A549 (cell line): ENCODE measurements at regions not wholly inside any gene's neighbourhood (a gene's known extent, or its start where the extent isn't known, plus 50 kb on each side); places are given as distances from the start of the nearest gene placed in this dataset.

ENCODE experiments used
- ATAC-seq, 2 experiments: fragments of 200-7000 bp in 1 of 2; fragments of >200 bp in 1 of 2; cut with Nextera tagmentation in 1 of 2; cut with Tn5 transposase in 1 of 2; 3 replicates each; pipeline versions ENCODE4 v1.8.0 to v1.9.1; 2018 to 2020; ENCODE audit warnings: mild to moderate bottlenecking in 1 of 2, moderate library complexity in 1 of 2
- CTCF ChIA-PET: fragments of 300-600 bp; sonication (Branson Sonifier 250); formaldehyde crosslinking; extraction: SDS; loops from one replicate; lab custom pipeline; 2021; ENCODE audit warnings: antibody characterized with exemption, inconsistent platforms; lab: Yijun Ruan, JAX
- POLR2A ChIA-PET: fragments of 350-600 bp; formaldehyde crosslinking; extraction: SDS; loops from one replicate; lab custom pipeline; 2021; ENCODE audit warnings: antibody characterized with exemption, inconsistent platforms; lab: Yijun Ruan, JAX
- DNase-seq, 2 experiments: peaks; one replicate each; pipeline versions ENCODE4 v3.0.0 to v3.0.0-alpha.2; 2011 to 2016; ENCODE audit warnings: low read depth in 1 of 2, low spot score in 1 of 2
- FAIRE-seq: peaks from 2 replicates; lab custom pipeline; 2011; peaks lifted over from hg19 to GRCh38; lab: Jason Lieb, UNC
- H3K27ac ChIP-seq, 2 experiments: fragments of >200 bp; sonication (Bioruptor Twin); formaldehyde crosslinking; 3 replicates each; pipeline ENCODE4 v1.5.1; 2016 to 2017
- H3K4me1 ChIP-seq: fragments of >200 bp; sonication (Bioruptor Twin); formaldehyde crosslinking; 3 replicates; pipeline ENCODE4 v1.6.1; 2016
- H3K4me2 ChIP-seq: fragments of >200 bp; sonication (Bioruptor Twin); formaldehyde crosslinking; 3 replicates; pipeline ENCODE4 v1.6.1; 2016
- H3K4me3 ChIP-seq: fragments of >200 bp; sonication (Bioruptor Twin); formaldehyde crosslinking; 3 replicates; pipeline ENCODE4 v1.5.1; 2016
- H3K9me3 ChIP-seq: fragments of >200 bp; sonication (Bioruptor Twin); formaldehyde crosslinking; 3 replicates; pipeline ENCODE4 v1.6.1; 2016
- BHLHE40 ChIP-seq: IDR thresholded peaks from 2 replicates; pipeline ENCODE4 v1.6.1; 2012; ENCODE audit warnings: low read depth, low read length, inconsistent platforms
- CBX8 ChIP-seq: fragments of 200-600 bp; sonication (generic); IDR thresholded peaks from 2 replicates; pipeline ENCODE4 v1.6.1; 2016
- CHD2 ChIP-seq: fragments of 150-350 bp; IDR thresholded peaks from 2 replicates; pipeline ENCODE4 v1.6.1; 2014; ENCODE audit warnings: low read length; ENCODE audit not compliant: partially characterized antibody
- CHD4 ChIP-seq: fragments of 200-600 bp; sonication (generic); IDR thresholded peaks from 2 replicates; pipeline ENCODE4 v1.6.1; 2016; ENCODE audit warnings: antibody characterized with exemption, mild to moderate bottlenecking, borderline replicate concordance
- ESRRA ChIP-seq: fragments of 150-350 bp; IDR thresholded peaks from 2 replicates; pipeline ENCODE4 v1.6.1; 2014; ENCODE audit warnings: mild to moderate bottlenecking, low read length, borderline replicate concordance
- FOSB ChIP-seq: fragments of 250-450 bp; sonication (Bioruptor Pico); IDR thresholded peaks from 2 replicates; pipeline ENCODE4 v1.5.0; 2020; ENCODE audit warnings: mild to moderate bottlenecking, moderate library complexity
- FOXS1 ChIP-seq: fragments of 250-450 bp; sonication (Bioruptor Pico); IDR thresholded peaks from 2 replicates; pipeline ENCODE4 v1.5.0; 2020; ENCODE audit warnings: mild to moderate bottlenecking, moderate library complexity
- JUNB ChIP-seq: fragments of >200 bp; sonication (Bioruptor Twin); formaldehyde crosslinking; IDR thresholded peaks from 2 replicates; pipeline ENCODE4 v1.6.1; 2016
- KDM5A ChIP-seq: fragments of 200-600 bp; sonication (generic); IDR thresholded peaks from 2 replicates; pipeline ENCODE4 v1.6.1; 2016; ENCODE audit warnings: antibody characterized with exemption, mild to moderate bottlenecking
- NR3C1 ChIP-seq: fragments of >200 bp; sonication (Bioruptor Twin); formaldehyde crosslinking; IDR thresholded peaks from 3 replicates; pipeline ENCODE4 v1.6.1; 2017
- POLR2A ChIP-seq: IDR thresholded peaks from 2 replicates; pipeline ENCODE4 v1.6.1; 2012; ENCODE audit warnings: mild to moderate bottlenecking, low read length
- RAD21 ChIP-seq, 2 experiments: fragments of >200 bp in 1 of 2; sonication (Bioruptor Twin) in 1 of 2; formaldehyde crosslinking in 1 of 2; IDR thresholded peaks in 1 of 2; conservative IDR thresholded peaks in 1 of 2; 2 replicates in 1 of 2; 3 replicates in 1 of 2; pipeline ENCODE4 v1.6.1; 2012 to 2018; ENCODE audit warnings: inconsistent platforms in 1 of 2
- RNF2 ChIP-seq: fragments of 200-600 bp; sonication (generic); IDR thresholded peaks from 2 replicates; pipeline ENCODE4 v1.6.1; 2016; ENCODE audit warnings: low read depth, mild to moderate bottlenecking, antibody characterized with exemption, moderate library complexity, borderline replicate concordance
- SMC3 ChIP-seq: fragments of >200 bp; sonication (Bioruptor Twin); formaldehyde crosslinking; IDR thresholded peaks from 3 replicates; pipeline ENCODE4 v1.6.1; 2018; ENCODE audit warnings: inconsistent platforms
- TFCP2L1 ChIP-seq: fragments of 250-450 bp; sonication (Bioruptor Pico); IDR thresholded peaks from 2 replicates; pipeline ENCODE4 v1.5.0; 2021; ENCODE audit warnings: mild to moderate bottlenecking
- ZC3H11A ChIP-seq: fragments of 450-650 bp; IDR thresholded peaks from 2 replicates; pipeline ENCODE4 v1.6.1; 2014; ENCODE audit warnings: antibody characterized with exemption, mild to moderate bottlenecking
- ZFP36 ChIP-seq: fragments of 450-650 bp; IDR thresholded peaks from 2 replicates; pipeline ENCODE4 v1.6.1; 2014; ENCODE audit warnings: borderline replicate concordance; ENCODE audit not compliant: partially characterized antibody
- ZNF302 ChIP-seq: fragments of 250-450 bp; sonication (Bioruptor Pico); IDR thresholded peaks from 2 replicates; pipeline ENCODE4 v1.9.0; 2021; ENCODE audit warnings: inconsistent platforms, mild to moderate bottlenecking, moderate library complexity
- WGBS: methylation state at CpG from one replicate; pipeline ENCODE4 v1.1.6; 2017; ENCODE audit errors: missing lambda C conversion rate; 5-methylcytosine and 5-hydroxymethylcytosine counted together
- TF ChIP-seq, protein P1 (sequence below): IDR thresholded peaks from 2 replicates; pipeline ENCODE4 v1.6.1; 2012
- TF ChIP-seq, protein P2 (sequence below): fragments of 150-350 bp; IDR thresholded peaks from 2 replicates; pipeline ENCODE4 v1.6.1; 2014; ENCODE audit warnings: low read depth, mild to moderate bottlenecking, low read length
- TF ChIP-seq, protein P3 (sequence below): fragments of 450-650 bp; IDR thresholded peaks from 2 replicates; pipeline ENCODE4 v1.6.1; 2014; ENCODE audit warnings: antibody characterized with exemption
- TF ChIP-seq, protein P4 (sequence below): fragments of >200 bp; sonication (Bioruptor Twin); formaldehyde crosslinking; IDR thresholded peaks from 3 replicates; pipeline ENCODE4 v1.5.1; 2016

DNA sequence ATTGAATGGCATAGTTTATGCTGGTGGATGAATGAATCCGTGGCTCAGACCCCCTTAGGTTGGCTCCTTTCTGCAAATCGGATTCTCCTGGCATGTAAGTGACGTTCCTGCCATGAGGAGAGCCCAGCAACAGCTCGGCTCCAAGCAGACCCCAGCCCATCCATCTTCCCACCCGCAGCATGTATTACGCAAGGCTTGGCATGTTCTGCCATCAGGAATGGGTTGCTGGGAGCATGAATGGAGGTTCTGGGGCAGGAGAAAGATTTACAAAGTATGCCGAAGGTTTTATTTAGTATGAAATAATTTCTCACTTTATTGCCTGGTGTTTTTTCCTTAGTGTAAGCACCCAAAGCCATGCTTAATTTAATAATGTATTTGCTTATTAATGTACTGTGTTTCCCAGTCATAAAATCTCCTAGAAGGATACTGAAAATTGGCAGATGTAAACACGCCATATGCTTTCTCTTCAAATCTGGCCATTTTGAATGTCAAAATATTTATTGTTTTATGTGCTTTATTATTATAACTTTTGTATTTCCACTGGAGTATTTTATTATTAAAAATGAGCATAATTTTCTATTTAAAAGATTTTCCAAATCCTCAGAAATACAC is 128.5 kb downstream of the ACKR3 start:
- Histone ChIP-seq H3K27ac (no peak overlapping the region), H3K9me3 (no peaks in the 10 kb centered on the region; the same call in 2 of the 3 replicates), H3K4me2 (no peak overlapping the region), H3K4me3 (no peak overlapping the region), H3K4me1 (no peaks in the 10 kb centered on the region)
- ChIA-PET POLR2A (no interaction called here), CTCF (no interaction called here)
- 58% methylated on average over 8 of the region's 8 CpGs for WGBS
- FAIRE-seq: no peak
- TF ChIP-seq NR3C1: no peak
- no peak for TF ChIP-seq CHD4
- no peak for TF ChIP-seq CBX8
- TF ChIP-seq FOSB (CRISPR knock-in tag): no peak
- TF ChIP-seq RNF2: no peak
- no peak for TF ChIP-seq RAD21 (conservative IDR thresholded peaks at IDR 0.05 in 1 of 2, IDR thresholded peaks at IDR 0.05 in 1 of 2)
- TF ChIP-seq, protein P1, sequence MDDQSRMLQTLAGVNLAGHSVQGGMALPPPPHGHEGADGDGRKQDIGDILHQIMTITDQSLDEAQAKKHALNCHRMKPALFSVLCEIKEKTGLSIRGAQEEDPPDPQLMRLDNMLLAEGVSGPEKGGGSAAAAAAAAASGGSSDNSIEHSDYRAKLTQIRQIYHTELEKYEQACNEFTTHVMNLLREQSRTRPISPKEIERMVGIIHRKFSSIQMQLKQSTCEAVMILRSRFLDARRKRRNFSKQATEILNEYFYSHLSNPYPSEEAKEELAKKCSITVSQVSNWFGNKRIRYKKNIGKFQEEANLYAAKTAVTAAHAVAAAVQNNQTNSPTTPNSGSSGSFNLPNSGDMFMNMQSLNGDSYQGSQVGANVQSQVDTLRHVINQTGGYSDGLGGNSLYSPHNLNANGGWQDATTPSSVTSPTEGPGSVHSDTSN: no peak
- TF ChIP-seq BHLHE40: no peak
- DNase-seq: no peak
- no peak for ATAC-seq

DNA sequence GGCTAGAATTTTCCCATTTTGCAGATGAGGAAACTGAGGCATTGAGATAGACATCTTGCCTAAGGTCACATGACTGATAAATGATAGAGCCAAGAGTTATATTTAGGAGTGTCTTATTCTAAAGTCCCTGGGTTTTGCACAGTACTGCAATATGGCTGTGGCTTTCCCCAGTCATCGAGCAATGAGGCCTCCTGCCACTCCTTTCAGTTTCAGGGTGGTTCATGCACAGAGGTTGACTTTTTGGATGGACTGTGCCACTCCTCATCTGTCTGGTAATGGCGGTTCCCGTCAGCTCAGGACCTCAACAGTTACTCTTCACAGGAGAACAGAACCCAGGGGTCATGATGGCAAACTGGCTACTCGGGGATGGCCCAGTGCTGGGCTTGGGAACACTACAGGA is 131.1 kb downstream of the ACKR3 start:
- CTCF ChIA-PET: interaction anchor here (1.4 kb wide), 1 partner anchor 17 kb away, joined by 3 read pairs; no protein-coding TSS in a partner anchor
- WGBS: 79% methylated on average over 4 of the region's 4 CpGs

More for the DNA sequence above, 131.1 kb downstream of the ACKR3 start:
- H3K4me3 ChIP-seq: no peak overlapping the region
- ATAC-seq (no peak), DNase-seq (no peak), FAIRE-seq (no peak)
- POLR2A ChIA-PET: no interaction called here
- no peak overlapping the region for H3K27ac ChIP-seq
- no peak overlapping the region for H3K4me2 ChIP-seq
- no peaks in the 10 kb centered on the region; the same call in 2 of the 3 replicates for H3K9me3 ChIP-seq
- H3K4me1 ChIP-seq: no peaks in the 10 kb centered on the region
- TF ChIP-seq, protein P2, sequence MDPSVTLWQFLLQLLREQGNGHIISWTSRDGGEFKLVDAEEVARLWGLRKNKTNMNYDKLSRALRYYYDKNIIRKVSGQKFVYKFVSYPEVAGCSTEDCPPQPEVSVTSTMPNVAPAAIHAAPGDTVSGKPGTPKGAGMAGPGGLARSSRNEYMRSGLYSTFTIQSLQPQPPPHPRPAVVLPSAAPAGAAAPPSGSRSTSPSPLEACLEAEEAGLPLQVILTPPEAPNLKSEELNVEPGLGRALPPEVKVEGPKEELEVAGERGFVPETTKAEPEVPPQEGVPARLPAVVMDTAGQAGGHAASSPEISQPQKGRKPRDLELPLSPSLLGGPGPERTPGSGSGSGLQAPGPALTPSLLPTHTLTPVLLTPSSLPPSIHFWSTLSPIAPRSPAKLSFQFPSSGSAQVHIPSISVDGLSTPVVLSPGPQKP: no peak
- TF ChIP-seq POLR2A (no peak), CHD2 (no peak), ZC3H11A (no peak), SMC3 (no peak), RNF2 (no peak), KDM5A (no peak), BHLHE40 (no peak), ZNF302 (CRISPR knock-in tag) (no peak), CBX8 (no peak), FOXS1 (CRISPR knock-in tag) (no peak), JUNB (no peak), ZFP36 (no peak), TFCP2L1 (no peak), ESRRA (no peak)
- TF ChIP-seq, protein P3, sequence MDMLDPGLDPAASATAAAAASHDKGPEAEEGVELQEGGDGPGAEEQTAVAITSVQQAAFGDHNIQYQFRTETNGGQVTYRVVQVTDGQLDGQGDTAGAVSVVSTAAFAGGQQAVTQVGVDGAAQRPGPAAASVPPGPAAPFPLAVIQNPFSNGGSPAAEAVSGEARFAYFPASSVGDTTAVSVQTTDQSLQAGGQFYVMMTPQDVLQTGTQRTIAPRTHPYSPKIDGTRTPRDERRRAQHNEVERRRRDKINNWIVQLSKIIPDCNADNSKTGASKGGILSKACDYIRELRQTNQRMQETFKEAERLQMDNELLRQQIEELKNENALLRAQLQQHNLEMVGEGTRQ: no peak
- TF ChIP-seq, protein P4, sequence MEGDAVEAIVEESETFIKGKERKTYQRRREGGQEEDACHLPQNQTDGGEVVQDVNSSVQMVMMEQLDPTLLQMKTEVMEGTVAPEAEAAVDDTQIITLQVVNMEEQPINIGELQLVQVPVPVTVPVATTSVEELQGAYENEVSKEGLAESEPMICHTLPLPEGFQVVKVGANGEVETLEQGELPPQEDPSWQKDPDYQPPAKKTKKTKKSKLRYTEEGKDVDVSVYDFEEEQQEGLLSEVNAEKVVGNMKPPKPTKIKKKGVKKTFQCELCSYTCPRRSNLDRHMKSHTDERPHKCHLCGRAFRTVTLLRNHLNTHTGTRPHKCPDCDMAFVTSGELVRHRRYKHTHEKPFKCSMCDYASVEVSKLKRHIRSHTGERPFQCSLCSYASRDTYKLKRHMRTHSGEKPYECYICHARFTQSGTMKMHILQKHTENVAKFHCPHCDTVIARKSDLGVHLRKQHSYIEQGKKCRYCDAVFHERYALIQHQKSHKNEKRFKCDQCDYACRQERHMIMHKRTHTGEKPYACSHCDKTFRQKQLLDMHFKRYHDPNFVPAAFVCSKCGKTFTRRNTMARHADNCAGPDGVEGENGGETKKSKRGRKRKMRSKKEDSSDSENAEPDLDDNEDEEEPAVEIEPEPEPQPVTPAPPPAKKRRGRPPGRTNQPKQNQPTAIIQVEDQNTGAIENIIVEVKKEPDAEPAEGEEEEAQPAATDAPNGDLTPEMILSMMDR: no peak
